ENCODE measurements at regions not wholly inside any gene's neighbourhood (a gene's known extent, or its start where the extent isn't known, plus 50 kb on each side); places are given as distances from the start of the nearest gene placed in this dataset.

- Histone ChIP-seq H3K9ac (ENCODE audit: low read length) (no peak overlapping the region), H3K27me3 (replicated peaks in 1 of 4; ENCODE audit: control extremely low read depth in 1 of 4, control insufficient read depth in 3 of 4, insufficient read depth in 4 of 4, low read length in 3 of 4) (peaks cover 0 to 3% (median 0%) of the 10 kb centered on the region in 4 experiments), H3K9me3 (ENCODE audit: control extremely low read depth in 1 of 3, control insufficient read depth in 2 of 3, insufficient read depth in 1 of 3, low read length in 2 of 3) (peaks cover 0 to 9% (median 8%) of the 10 kb centered on the region in 3 donors), H3K27ac (ENCODE audit: low read length in 2 of 2) (no peak overlapping the region), H3K36me3 (replicated peaks in 1 of 2; ENCODE audit: control extremely low read depth in 1 of 2, control insufficient read depth in 1 of 2, extremely low read depth in 1 of 2, insufficient read depth in 2 of 2, low read length in 1 of 2) (no peaks in the 10 kb centered on the region), H4K20me1 (ENCODE audit: control insufficient read depth, insufficient read depth, low read length, poor library complexity, severe bottlenecking) (no peaks in the 10 kb centered on the region), H3K79me2 (ENCODE audit: control insufficient read depth, insufficient read depth, low read length) (no peaks in the 10 kb centered on the region), H3K4me2 (replicated peaks; ENCODE audit: low read depth, low read length, poor library complexity, severe bottlenecking) (no peak overlapping the region), H3K4me3 (ENCODE audit: control extremely low read depth in 1 of 5, extremely low read depth in 1 of 5, insufficient read depth in 1 of 5, low read depth in 2 of 5, low read length in 4 of 5) (no peak overlapping the region), H2AFZ (ENCODE audit: insufficient read depth, low read depth, low read length, poor library complexity, severe bottlenecking) (no peak overlapping the region), H3K4me1 (ENCODE audit: control insufficient read depth in 2 of 2, insufficient read depth in 2 of 2, low read length in 2 of 2) (peaks cover under 1 to 6% of the 10 kb centered on the region in 2 donors)
- Mint-ChIP-seq H3K4me3 (no peak overlapping the region), H3K9me3 (ENCODE audit: insufficient read depth) (peaks cover 5% of the 10 kb centered on the region), H3K4me1 (peaks cover 9% of the 10 kb centered on the region), H3K27ac (no peak overlapping the region), H3K27me3 (no peaks in the 10 kb centered on the region)
- ChIA-PET CTCF (no interaction called here), POLR2A (no interaction called here)
- TF ChIP-seq EZH2 (IDR thresholded peaks at IDR 0.05; ENCODE audit: borderline replicate concordance, insufficient read depth, low read depth, low read length, poor library complexity, severe bottlenecking), result no peak
- TF ChIP-seq, protein P1, sequence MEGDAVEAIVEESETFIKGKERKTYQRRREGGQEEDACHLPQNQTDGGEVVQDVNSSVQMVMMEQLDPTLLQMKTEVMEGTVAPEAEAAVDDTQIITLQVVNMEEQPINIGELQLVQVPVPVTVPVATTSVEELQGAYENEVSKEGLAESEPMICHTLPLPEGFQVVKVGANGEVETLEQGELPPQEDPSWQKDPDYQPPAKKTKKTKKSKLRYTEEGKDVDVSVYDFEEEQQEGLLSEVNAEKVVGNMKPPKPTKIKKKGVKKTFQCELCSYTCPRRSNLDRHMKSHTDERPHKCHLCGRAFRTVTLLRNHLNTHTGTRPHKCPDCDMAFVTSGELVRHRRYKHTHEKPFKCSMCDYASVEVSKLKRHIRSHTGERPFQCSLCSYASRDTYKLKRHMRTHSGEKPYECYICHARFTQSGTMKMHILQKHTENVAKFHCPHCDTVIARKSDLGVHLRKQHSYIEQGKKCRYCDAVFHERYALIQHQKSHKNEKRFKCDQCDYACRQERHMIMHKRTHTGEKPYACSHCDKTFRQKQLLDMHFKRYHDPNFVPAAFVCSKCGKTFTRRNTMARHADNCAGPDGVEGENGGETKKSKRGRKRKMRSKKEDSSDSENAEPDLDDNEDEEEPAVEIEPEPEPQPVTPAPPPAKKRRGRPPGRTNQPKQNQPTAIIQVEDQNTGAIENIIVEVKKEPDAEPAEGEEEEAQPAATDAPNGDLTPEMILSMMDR (IDR thresholded peaks at IDR 0.05), result no peak
- DNase-seq (no peak), ATAC-seq (ENCODE audit: low read depth) (no peak)
- intact Hi-C loops (cut with micrococcal nuclease), result no loop called here
- WGBS (ENCODE audit: insufficient coverage), result 100% methylated on average over 2 of the region's 2 CpGs
Measured at GRCh38 chr2:215851082-215851481, 162.3 kb downstream of the MREG start.

GRCh38 chr2:215850380-215850779 lies 163.0 kb downstream of the MREG start:
- POLR2A ChIA-PET, result no interaction called here
- H3K9me3 ChIP-seq (ENCODE audit: control extremely low read depth in 1 of 3, control insufficient read depth in 2 of 3, insufficient read depth in 1 of 3, low read length in 2 of 3), result peaks cover 0 to 9% (median 8%) of the 10 kb centered on the region in 3 donors
- H3K79me2 ChIP-seq (ENCODE audit: control insufficient read depth, insufficient read depth, low read length), result no peaks in the 10 kb centered on the region
- H3K9ac ChIP-seq (ENCODE audit: low read length), result no peak overlapping the region
- ATAC-seq (ENCODE audit: low read depth) (no peak), DNase-seq (no peak)
- H3K4me1 ChIP-seq (ENCODE audit: control insufficient read depth in 2 of 2, insufficient read depth in 2 of 2, low read length in 2 of 2), result peaks cover 4 to 10% of the 10 kb centered on the region in 2 donors
- no peak for TF ChIP-seq EZH2 (IDR thresholded peaks at IDR 0.05; ENCODE audit: borderline replicate concordance, insufficient read depth, low read depth, low read length, poor library complexity, severe bottlenecking)
- TF ChIP-seq, protein P1 (IDR thresholded peaks at IDR 0.05), result no peak
- H3K27ac ChIP-seq (ENCODE audit: low read length in 2 of 2), result no peak overlapping the region
- intact Hi-C loops (cut with micrococcal nuclease), result no loop called here
- H3K4me3 Mint-ChIP-seq, result no peak overlapping the region
- H3K4me1 Mint-ChIP-seq, result peaks cover 12% of the 10 kb centered on the region
- no peaks in the 10 kb centered on the region for H4K20me1 ChIP-seq (ENCODE audit: control insufficient read depth, insufficient read depth, low read length, poor library complexity, severe bottlenecking)
- WGBS (ENCODE audit: insufficient coverage), result 92% methylated on average over 2 of the region's 4 CpGs
- no peak overlapping the region for H3K4me2 ChIP-seq (replicated peaks; ENCODE audit: low read depth, low read length, poor library complexity, severe bottlenecking)
- H3K27ac Mint-ChIP-seq, result no peak overlapping the region
- H3K4me3 ChIP-seq (ENCODE audit: control extremely low read depth in 1 of 5, extremely low read depth in 1 of 5, insufficient read depth in 1 of 5, low read depth in 2 of 5, low read length in 4 of 5), result no peak overlapping the region
- H3K27me3 Mint-ChIP-seq, result no peaks in the 10 kb centered on the region
- H3K36me3 ChIP-seq (replicated peaks in 1 of 2; ENCODE audit: control extremely low read depth in 1 of 2, control insufficient read depth in 1 of 2, extremely low read depth in 1 of 2, insufficient read depth in 2 of 2, low read length in 1 of 2), result no peaks in the 10 kb centered on the region
- peaks cover 5% of the 10 kb centered on the region for H3K9me3 Mint-ChIP-seq (ENCODE audit: insufficient read depth)
- CTCF ChIA-PET, result no interaction called here
- H3K27me3 ChIP-seq (replicated peaks in 1 of 4; ENCODE audit: control extremely low read depth in 1 of 4, control insufficient read depth in 3 of 4, insufficient read depth in 4 of 4, low read length in 3 of 4), result peaks cover 0 to 3% (median 0%) of the 10 kb centered on the region in 4 experiments
- H2AFZ ChIP-seq (ENCODE audit: insufficient read depth, low read depth, low read length, poor library complexity, severe bottlenecking), result no peak overlapping the region
